T-cell (primary cell): ENCODE measurements at regions not wholly inside any gene's neighbourhood (a gene's known extent, or its start where the extent isn't known, plus 50 kb on each side); places are given as distances from the start of the nearest gene placed in this dataset.

Experiments used
- ATAC-seq, 4 experiments: fragments of 200-7000 bp in 3 of 4; fragments of 150-1000 bp in 1 of 4; cut with Tn5 transposase; replicated peaks in 1 of 4; 1 replicate in 3 of 4; 2 replicates in 1 of 4; pipeline ENCODE4 v1.10.0; 2021; ENCODE audit warnings: moderate library complexity in 3 of 4, mild to moderate bottlenecking in 2 of 4, moderate number of reproducible peaks in 1 of 4
- CTCF ChIA-PET, 2 donors: fragments of 300-600 bp; sonication (Branson Sonifier 250); formaldehyde crosslinking; loops; one replicate each; lab custom pipeline; 2022; ENCODE audit warnings: antibody characterized with exemption in 2 of 2; lab: Charles Lee
- POLR2A ChIA-PET, 2 donors: fragments of 300-600 bp; sonication (Branson Sonifier 250); formaldehyde crosslinking; loops; one replicate each; lab custom pipeline; 2022; ENCODE audit warnings: antibody characterized with exemption in 2 of 2; lab: Charles Lee
- DNase-seq, 35 experiments: peaks; one replicate each; pipeline versions ENCODE4 v3.0.0 to v3.0.0-alpha.2; 2013 to 2023
- H3K27ac ChIP-seq: one replicate; pipeline ENCODE4 v1.5.1; 2013; ENCODE audit warnings: low read length
- H3K27me3 ChIP-seq, 2 experiments: replicated peaks in 1 of 2; 1 replicate in 1 of 2; 2 replicates in 1 of 2; pipeline versions ENCODE4 v1.6.1 to v1.7.0; 2013; ENCODE audit warnings: low read length in 1 of 2, mixed read lengths in 1 of 2; ENCODE audit not compliant: control insufficient read depth in 2 of 2, insufficient read depth in 2 of 2; ENCODE audit errors: extremely low read depth in 1 of 2
- H3K36me3 ChIP-seq, 2 donors: 1 replicate in 1 of 2; 2 replicates in 1 of 2; pipeline versions ENCODE4 v1.6.1 to v1.7.0; 2013; ENCODE audit warnings: low read length in 1 of 2; ENCODE audit not compliant: control insufficient read depth in 2 of 2, insufficient read depth in 1 of 2; ENCODE audit errors: extremely low read depth in 1 of 2
- H3K4me1 ChIP-seq, 2 experiments: 1 replicate in 1 of 2; 2 replicates in 1 of 2; pipeline versions ENCODE4 v1.6.1 to v1.7.0; 2013; ENCODE audit warnings: low read length in 2 of 2, mixed read lengths in 1 of 2; ENCODE audit not compliant: insufficient read depth in 2 of 2, control insufficient read depth in 1 of 2; ENCODE audit errors: extremely low read depth in 1 of 2
- H3K4me3 ChIP-seq, 2 donors: 1 replicate in 1 of 2; 2 replicates in 1 of 2; pipeline versions ENCODE4 v1.5.1 to v1.7.0; 2013; ENCODE audit warnings: mild to moderate bottlenecking in 2 of 2, low read length in 1 of 2, moderate library complexity in 1 of 2; ENCODE audit not compliant: control insufficient read depth in 1 of 2; ENCODE audit errors: extremely low read depth in 1 of 2
- H3K9me3 ChIP-seq: 2 replicates; pipeline ENCODE4 v1.7.0; 2013
- H3K27ac Mint-ChIP-seq, 2 donors: one replicate each; pipeline ENCODE4 v1.8.0; 2020 to 2021; ENCODE audit warnings: mild to moderate bottlenecking in 2 of 2, mixed read lengths in 2 of 2
- H3K27me3 Mint-ChIP-seq, 2 donors: one replicate each; pipeline ENCODE4 v1.8.0; 2021 to 2022; ENCODE audit warnings: mixed read lengths in 2 of 2
- H3K36me3 Mint-ChIP-seq: one replicate; pipeline ENCODE4 v1.8.0; 2021; ENCODE audit warnings: mixed read lengths
- H3K4me1 Mint-ChIP-seq, 3 donors: one replicate each; pipeline ENCODE4 v1.8.0; 2020 to 2022; ENCODE audit warnings: mixed read lengths in 3 of 3, mild to moderate bottlenecking in 1 of 3
- H3K4me3 Mint-ChIP-seq, 3 donors: one replicate each; pipeline ENCODE4 v1.8.0; 2020 to 2022; ENCODE audit warnings: mild to moderate bottlenecking in 3 of 3, mixed read lengths in 3 of 3, moderate library complexity in 3 of 3
- H3K9me3 Mint-ChIP-seq, 3 donors: one replicate each; pipeline ENCODE4 v1.8.0; 2020 to 2022; ENCODE audit warnings: mixed read lengths in 3 of 3
- WGBS: methylation state at CpG from one replicate; pipeline ENCODE4 v1.1.5; 2013; ENCODE audit warnings: missing lambda C conversion rate; ENCODE audit not compliant: insufficient coverage; 5-methylcytosine and 5-hydroxymethylcytosine counted together

DNA sequence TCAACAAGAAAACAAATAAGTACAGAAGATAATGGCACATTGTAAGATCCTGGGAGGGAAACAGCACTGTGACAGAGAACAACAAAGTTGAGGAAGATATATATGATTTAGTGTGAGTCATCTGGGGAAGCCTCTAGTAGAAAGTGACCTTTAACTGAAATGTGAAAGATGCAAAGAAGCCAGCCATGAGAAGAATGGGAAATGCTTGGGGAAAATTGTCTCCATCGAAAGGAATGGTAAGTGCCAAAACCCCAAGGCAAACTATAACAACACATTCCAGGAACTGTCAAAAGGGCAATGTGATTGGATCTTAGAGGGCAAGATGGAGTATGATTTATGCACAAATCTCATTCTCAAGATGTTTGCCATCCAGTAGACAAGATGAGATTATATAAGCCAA is 537.8 kb upstream of the BRINP1 start:
- no peak overlapping the region for H3K27ac Mint-ChIP-seq
- H3K9me3 Mint-ChIP-seq = peaks cover 7 to 15% (median 7%) of the 10 kb centered on the region in 3 donors
- H3K36me3 ChIP-seq = no peaks in the 10 kb centered on the region
- ChIA-PET POLR2A (no interaction called here), CTCF (no interaction called here)
- no peaks in the 10 kb centered on the region for H3K36me3 Mint-ChIP-seq
- H3K4me3 Mint-ChIP-seq = no peak overlapping the region
- H3K4me1 Mint-ChIP-seq = no peaks in the 10 kb centered on the region
- ATAC-seq = no peak
- H3K4me1 ChIP-seq = no peaks in the 10 kb centered on the region
- no peak for DNase-seq
- no peak overlapping the region for H3K27ac ChIP-seq
- no CpG with 5 or more reads among the region's 1 CpG for WGBS
- H3K27me3 ChIP-seq = no peaks in the 10 kb centered on the region
- H3K9me3 ChIP-seq = no peaks in the 10 kb centered on the region
- no peak overlapping the region for H3K4me3 ChIP-seq
- H3K27me3 Mint-ChIP-seq = peaks cover 0 to 9% of the 10 kb centered on the region in 2 donors

DNA sequence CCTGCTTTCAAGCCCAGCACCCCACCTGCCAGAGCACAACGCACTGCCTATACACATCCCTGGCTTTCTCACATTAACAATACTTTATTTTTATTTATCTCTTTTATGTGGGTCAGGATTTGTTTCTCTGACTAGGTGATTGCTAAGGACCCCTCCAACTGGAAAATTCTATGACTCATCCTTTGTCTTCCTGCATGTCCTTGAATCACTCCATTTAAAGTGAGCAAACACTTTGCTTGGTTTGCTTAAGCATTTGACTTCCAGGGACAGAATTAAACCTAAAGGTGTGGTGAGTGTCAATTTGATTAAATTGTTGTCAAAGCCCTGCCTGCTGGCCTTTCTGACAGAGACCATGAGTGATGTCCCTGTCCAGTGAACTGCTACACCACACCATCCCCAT is 536.5 kb upstream of the BRINP1 start:
- WGBS = no CpG with 5 or more reads among the region's 1 CpG
- Histone ChIP-seq H3K36me3 (no peaks in the 10 kb centered on the region), H3K27ac (no peak overlapping the region), H3K9me3 (no peaks in the 10 kb centered on the region), H3K4me1 (no peaks in the 10 kb centered on the region), H3K4me3 (no peak overlapping the region), H3K27me3 (no peaks in the 10 kb centered on the region)
- ATAC-seq = no peak
- H3K4me1 Mint-ChIP-seq = no peaks in the 10 kb centered on the region
- peaks cover 7 to 19% (median 7%) of the 10 kb centered on the region in 3 donors for H3K9me3 Mint-ChIP-seq
- POLR2A ChIA-PET = no interaction called here
- no peak overlapping the region for H3K27ac Mint-ChIP-seq
- peaks cover 0 to 9% of the 10 kb centered on the region in 2 donors for H3K27me3 Mint-ChIP-seq
- CTCF ChIA-PET = no interaction called here
- no peak overlapping the region for H3K4me3 Mint-ChIP-seq
- H3K36me3 Mint-ChIP-seq = no peaks in the 10 kb centered on the region
- no peak for DNase-seq

DNA sequence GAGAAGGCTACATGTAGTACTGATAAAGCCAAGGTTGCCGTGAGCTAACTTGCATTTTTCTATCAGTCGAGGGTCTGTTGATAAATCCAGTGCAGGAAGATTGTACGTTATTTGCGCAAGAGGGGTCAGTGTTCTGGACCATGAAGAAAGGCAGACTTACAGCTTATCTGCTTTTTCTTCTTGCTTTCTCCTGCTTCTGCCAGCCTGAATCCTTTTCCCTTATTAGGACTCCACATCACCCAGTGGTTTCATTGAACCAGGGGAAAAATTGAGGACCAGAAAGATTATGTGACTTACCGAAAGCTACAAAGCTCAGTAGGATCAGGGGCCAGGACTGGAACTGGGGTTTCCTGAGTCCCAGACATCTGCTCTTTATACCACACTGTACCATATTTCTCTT is 534.6 kb upstream of the BRINP1 start:
- Mint-ChIP-seq H3K4me3 (no peak overlapping the region), H3K36me3 (no peaks in the 10 kb centered on the region), H3K4me1 (no peaks in the 10 kb centered on the region), H3K27ac (no peak overlapping the region), H3K9me3 (peaks cover 7 to 24% (median 11%) of the 10 kb centered on the region in 3 donors), H3K27me3 (peaks cover 0 to 9% of the 10 kb centered on the region in 2 donors)
- no peak overlapping the region for H3K27ac ChIP-seq
- 78% methylated on average over 4 of the region's 5 CpGs for WGBS
- H3K9me3 ChIP-seq = no peaks in the 10 kb centered on the region
- H3K27me3 ChIP-seq = no peaks in the 10 kb centered on the region
- no peak overlapping the region for H3K4me3 ChIP-seq
- POLR2A ChIA-PET = interaction anchor here in 1 of 2 donors (0.6 kb wide), 1 partner anchor 23 kb away, joined by 3 read pairs; no protein-coding TSS in a partner anchor
- CTCF ChIA-PET = no interaction called here
- DNase-seq (no peak), ATAC-seq (no peak)
- no peaks in the 10 kb centered on the region for H3K36me3 ChIP-seq
- H3K4me1 ChIP-seq = no peaks in the 10 kb centered on the region

DNA sequence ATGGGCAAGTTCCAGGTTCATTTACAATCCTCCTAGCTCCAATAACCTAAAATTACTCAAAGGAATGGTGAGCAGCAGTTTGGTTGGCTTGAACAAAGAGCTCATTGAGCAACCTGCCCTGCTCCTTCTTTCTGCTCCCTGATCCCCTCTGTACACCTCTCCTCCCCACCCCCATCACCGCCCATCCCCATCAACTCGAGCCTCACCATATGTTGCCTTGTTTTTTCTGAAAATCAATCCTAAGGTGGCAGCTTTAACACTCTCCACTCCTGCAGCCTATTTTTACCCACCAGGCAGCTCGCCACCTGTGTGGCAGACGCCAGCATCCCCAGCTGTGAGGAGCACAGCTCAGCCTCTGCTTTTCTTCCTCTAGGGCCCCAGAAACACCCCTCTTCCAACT is 533.4 kb upstream of the BRINP1 start:
- ATAC-seq (no peak), DNase-seq (no peak)
- Mint-ChIP-seq H3K27ac (no peak overlapping the region), H3K27me3 (peaks cover 0 to 9% of the 10 kb centered on the region in 2 donors), H3K9me3 (peaks cover under 1 to 18% (median 6%) of the 10 kb centered on the region in 3 donors), H3K4me3 (no peak overlapping the region), H3K4me1 (no peaks in the 10 kb centered on the region), H3K36me3 (no peaks in the 10 kb centered on the region)
- Histone ChIP-seq H3K27me3 (no peaks in the 10 kb centered on the region), H3K9me3 (no peaks in the 10 kb centered on the region), H3K4me3 (no peak overlapping the region), H3K36me3 (no peaks in the 10 kb centered on the region), H3K27ac (no peak overlapping the region), H3K4me1 (no peaks in the 10 kb centered on the region)
- ChIA-PET POLR2A (no interaction called here), CTCF (no interaction called here)
- 47% methylated on average over 2 of the region's 4 CpGs for WGBS

DNA sequence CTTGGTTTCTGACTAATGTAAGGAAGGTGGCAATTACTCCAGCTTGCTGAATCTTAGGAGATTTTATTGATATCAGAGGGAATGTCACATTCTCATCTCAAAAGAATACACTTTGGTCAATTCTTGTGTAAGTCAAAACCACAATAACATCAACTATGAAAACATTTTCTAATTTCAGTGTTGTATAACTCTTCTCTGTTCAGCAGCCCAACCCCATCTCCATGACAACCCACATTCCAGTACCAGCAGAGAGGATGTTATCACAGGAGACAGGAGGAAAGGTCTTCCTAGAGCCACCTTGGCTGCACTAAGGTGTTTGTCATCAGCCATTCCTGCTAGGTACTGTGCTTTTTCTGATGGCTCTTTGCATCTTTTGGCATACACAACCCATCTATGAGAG is 529.1 kb upstream of the BRINP1 start:
- no peaks in the 10 kb centered on the region for H3K4me1 ChIP-seq
- ChIA-PET CTCF (no interaction called here), POLR2A (no interaction called here)

DNA sequence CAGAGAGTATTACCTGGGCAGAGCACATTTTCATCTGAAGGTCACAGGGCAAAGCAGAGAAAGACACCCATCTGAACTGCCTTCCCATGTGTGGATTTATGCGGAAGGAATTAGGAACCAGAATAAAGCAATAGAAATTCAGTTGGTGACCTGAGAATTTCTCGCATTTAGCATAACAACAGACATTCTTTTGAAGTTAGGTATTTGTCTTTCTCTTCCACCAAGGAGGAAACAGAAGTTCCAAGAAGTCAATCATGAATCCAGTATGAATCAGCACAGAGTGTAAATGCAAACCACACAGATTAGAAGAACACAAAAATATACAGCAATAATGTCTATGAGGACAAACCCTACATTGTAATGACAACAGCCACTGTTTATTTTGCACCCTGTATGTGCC is 515.2 kb upstream of the BRINP1 start:
- no peaks in the 10 kb centered on the region for H3K27me3 ChIP-seq
- H3K36me3 ChIP-seq = no peaks in the 10 kb centered on the region
- CTCF ChIA-PET = no interaction called here
- H3K9me3 Mint-ChIP-seq = peaks cover 0 to under 1% (median 0%) of the 10 kb centered on the region in 3 donors
- no peak for DNase-seq
- H3K27ac ChIP-seq = no peak overlapping the region
- H3K4me1 Mint-ChIP-seq = no peaks in the 10 kb centered on the region
- no CpG with 5 or more reads among the region's 2 CpGs for WGBS
- H3K4me3 Mint-ChIP-seq = no peak overlapping the region
- POLR2A ChIA-PET = no interaction called here
- H3K27me3 Mint-ChIP-seq = peaks cover 0 to 1% of the 10 kb centered on the region in 2 donors
- ATAC-seq = no peak
- no peaks in the 10 kb centered on the region for H3K4me1 ChIP-seq
- no peaks in the 10 kb centered on the region for H3K9me3 ChIP-seq
- H3K36me3 Mint-ChIP-seq = no peaks in the 10 kb centered on the region
- no peak overlapping the region for H3K27ac Mint-ChIP-seq
- no peak overlapping the region for H3K4me3 ChIP-seq

More for the DNA sequence above, 529.1 kb upstream of the BRINP1 start:
- H3K27ac Mint-ChIP-seq = no peak overlapping the region
- no peak overlapping the region for H3K27ac ChIP-seq
- no peaks in the 10 kb centered on the region for H3K27me3 ChIP-seq
- no peak for DNase-seq
- H3K36me3 Mint-ChIP-seq = no peaks in the 10 kb centered on the region
- H3K4me3 Mint-ChIP-seq = no peak overlapping the region
- H3K4me3 ChIP-seq = no peak overlapping the region
- no peak for ATAC-seq
- no peaks in the 10 kb centered on the region for H3K9me3 ChIP-seq
- peaks cover 0 to 3% of the 10 kb centered on the region in 2 donors for H3K27me3 Mint-ChIP-seq
- H3K36me3 ChIP-seq = no peaks in the 10 kb centered on the region
- H3K9me3 Mint-ChIP-seq = peaks cover 0 to 13% (median 4%) of the 10 kb centered on the region in 3 donors
- no peaks in the 10 kb centered on the region for H3K4me1 Mint-ChIP-seq

DNA sequence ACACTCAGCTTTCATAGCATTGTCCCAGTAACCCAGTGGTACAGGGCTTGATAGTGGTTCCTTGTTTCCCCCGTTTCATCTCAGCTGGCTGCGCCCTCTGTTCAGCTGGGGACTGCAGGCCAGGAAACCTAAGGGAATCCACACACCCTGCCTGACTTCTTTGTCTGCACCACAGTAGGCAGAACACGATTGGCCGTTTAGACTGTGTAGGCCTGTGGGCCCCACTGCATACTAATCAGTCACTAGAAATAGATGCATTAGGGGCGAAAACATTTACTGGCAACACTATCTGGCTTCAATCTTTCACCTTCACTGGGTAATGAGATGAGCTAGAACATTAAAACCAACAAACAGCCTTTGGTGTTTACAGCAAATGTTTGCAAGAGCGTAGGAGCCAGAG is 512.7 kb upstream of the BRINP1 start:
- ATAC-seq = no peak
- Histone ChIP-seq H3K4me1 (no peaks in the 10 kb centered on the region), H3K36me3 (no peaks in the 10 kb centered on the region), H3K4me3 (no peak overlapping the region), H3K27me3 (no peaks in the 10 kb centered on the region), H3K9me3 (no peaks in the 10 kb centered on the region), H3K27ac (no peak overlapping the region)
- Mint-ChIP-seq H3K27ac (no peak overlapping the region), H3K9me3 (no peaks in the 10 kb centered on the region), H3K27me3 (no peaks in the 10 kb centered on the region), H3K4me1 (no peaks in the 10 kb centered on the region), H3K4me3 (no peak overlapping the region), H3K36me3 (no peaks in the 10 kb centered on the region)
- ChIA-PET CTCF (no interaction called here), POLR2A (no interaction called here)
- 80% methylated on average over 3 of the region's 6 CpGs for WGBS
- DNase-seq = no peak
